Endothelial cell of umbilical vein (primary cell): ENCODE measurements at regions not wholly inside any gene's neighbourhood (a gene's known extent, or its start where the extent isn't known, plus 50 kb on each side); places are given as distances from the start of the nearest gene placed in this dataset.

Experiments
- BruUV-seq: library from RNA; stranded (reverse); fragments of 400-500 nt; replicated peaks from 2 replicates; lab custom pipeline; 2021; lab: Mats Ljungman, UMichigan
- CTCF ChIA-PET: fragments of 300-600, 350-600 bp; sonication (Branson Sonifier 250); formaldehyde crosslinking; loops from one replicate; lab custom pipeline; 2021; ENCODE audit warnings: antibody characterized with exemption, inconsistent platforms; lab: Charles Lee
- POLR2A ChIA-PET: fragments of 300-600, 350-600 bp; sonication (Branson Sonifier 250); formaldehyde crosslinking; loops from one replicate; lab custom pipeline; 2021; ENCODE audit warnings: antibody characterized with exemption, inconsistent platforms; lab: Charles Lee
- DNase-seq: peaks from one replicate; pipeline ENCODE4 v3.0.0-alpha.2; 2011; ENCODE audit warnings: low read depth, low spot score
- FAIRE-seq: peaks from 2 replicates; lab custom pipeline; 2011; peaks lifted over from hg19 to GRCh38; lab: Jason Lieb, UNC
- H2AFZ ChIP-seq: 2 replicates; pipeline ENCODE4 v1.6.0; 2012; ENCODE audit warnings: low read depth, low read length, control low read depth, inconsistent platforms
- H3K27ac ChIP-seq: 2 replicates; pipeline ENCODE4 v1.5.1; 2011; ENCODE audit warnings: low read depth, mild to moderate bottlenecking, control low read depth, low read length, moderate library complexity; ENCODE audit not compliant: insufficient read depth
- H3K27me3 ChIP-seq, 2 experiments: 2 replicates each; pipeline versions ENCODE4 v1.6.0 to v1.6.1; 2011; ENCODE audit warnings: low read length in 2 of 2, mixed read lengths in 1 of 2; ENCODE audit not compliant: control insufficient read depth in 2 of 2, insufficient read depth in 2 of 2
- H3K36me3 ChIP-seq, 2 experiments: 2 replicates in 1 of 2; 3 replicates in 1 of 2; pipeline ENCODE4 v1.5.1; 2011; ENCODE audit warnings: low read length in 2 of 2, mild to moderate bottlenecking in 1 of 2, moderate library complexity in 1 of 2; ENCODE audit not compliant: control insufficient read depth in 2 of 2, insufficient read depth in 2 of 2; ENCODE audit errors: extremely low read depth in 1 of 2
- H3K4me1 ChIP-seq: 3 replicates; pipeline ENCODE4 v1.5.1; 2011; ENCODE audit warnings: mild to moderate bottlenecking, low read length; ENCODE audit not compliant: control insufficient read depth, insufficient read depth; ENCODE audit errors: extremely low read depth
- H3K4me2 ChIP-seq: 2 replicates; pipeline ENCODE4 v1.6.1; 2011; ENCODE audit warnings: low read length, control low read depth, mixed read lengths; ENCODE audit not compliant: insufficient read depth
- H3K4me3 ChIP-seq, 3 experiments: fragments of 200-600 bp in 1 of 3; sonication (generic), shearing (Covaris generic) in 1 of 3; replicated peaks in 1 of 3; 2 replicates each; pipeline ENCODE4 v1.5.1; 2011 to 2016; ENCODE audit warnings: control low read depth in 3 of 3, low read length in 3 of 3, mild to moderate bottlenecking in 2 of 3, inconsistent platforms in 1 of 3, low read depth in 1 of 3, moderate library complexity in 1 of 3; ENCODE audit not compliant: insufficient read depth in 1 of 3
- H3K79me2 ChIP-seq: 2 replicates; pipeline ENCODE4 v1.6.0; 2012; ENCODE audit warnings: low read length, inconsistent platforms; ENCODE audit not compliant: control insufficient read depth, insufficient read depth
- H3K9ac ChIP-seq: replicated peaks from 2 replicates; pipeline ENCODE3; 2011; ENCODE audit warnings: low read length, control low read depth; ENCODE audit not compliant: insufficient read depth; ENCODE audit errors: extremely low read depth
- H3K9me1 ChIP-seq: replicated peaks from 3 replicates; pipeline ENCODE4 v1.6.0; 2011; ENCODE audit warnings: mild to moderate bottlenecking, low read length; ENCODE audit not compliant: control insufficient read depth, insufficient read depth; ENCODE audit errors: extremely low read depth
- H3K9me3 ChIP-seq: replicated peaks from 2 replicates; pipeline ENCODE4 v1.5.1; 2012; ENCODE audit warnings: low read length, inconsistent platforms; ENCODE audit not compliant: control insufficient read depth, insufficient read depth
- H4K20me1 ChIP-seq: replicated peaks from 2 replicates; pipeline ENCODE3; 2011; ENCODE audit warnings: mild to moderate bottlenecking, low read length; ENCODE audit not compliant: control insufficient read depth, insufficient read depth; ENCODE audit errors: extremely low read depth
- FOS ChIP-seq: IDR thresholded peaks from 2 replicates; pipeline ENCODE4 v1.6.1; 2011; ENCODE audit warnings: mild to moderate bottlenecking, low read length, moderate library complexity, borderline replicate concordance; ENCODE audit not compliant: insufficient read depth
- GATA2 ChIP-seq: IDR thresholded peaks from 2 replicates; pipeline ENCODE4 v1.7.0; 2011; ENCODE audit warnings: low read depth, mild to moderate bottlenecking, moderate library complexity, mixed read lengths, low read length; ENCODE audit not compliant: insufficient read length, insufficient read depth
- JUN ChIP-seq: IDR thresholded peaks from 2 replicates; pipeline ENCODE4 v1.6.1; 2011; ENCODE audit warnings: borderline replicate concordance, low read depth; ENCODE audit not compliant: insufficient read length, insufficient read depth
- MYC ChIP-seq: IDR thresholded peaks from one replicate; pipeline ENCODE4 v1.6.1; 2011; ENCODE audit warnings: mild to moderate bottlenecking, low read depth, low read length
- POLR2AphosphoS5 ChIP-seq: IDR thresholded peaks from 2 replicates; pipeline ENCODE4 v1.6.1; 2012; ENCODE audit warnings: low read depth, mild to moderate bottlenecking, control low read depth, low read length, moderate library complexity; ENCODE audit not compliant: insufficient read depth
- dilution Hi-C: fragments of 300-500 bp; cut with MboI; formaldehyde crosslinking; loops from one replicate; pipeline ENCODE4 v1.15.0; 2019; ENCODE audit warnings: low sequenced_read_pairs; ENCODE audit not compliant: extremely low pct_ligation_motif_present
- intact Hi-C: fragments of 100-400 bp; cut with micrococcal nuclease; formaldehyde crosslinking; loops from one replicate; pipeline ENCODE4 v1.10.0; 2022
- TF ChIP-seq, protein P1 (sequence below), 2 donors: IDR thresholded peaks; 1 replicate in 1 of 2; 2 replicates in 1 of 2; pipeline ENCODE4 v1.5.1; 2011; ENCODE audit warnings: low read length in 2 of 2, mild to moderate bottlenecking in 2 of 2, moderate library complexity in 2 of 2, control low read depth in 1 of 2, inconsistent platforms in 1 of 2, low read depth in 1 of 2; ENCODE audit not compliant: insufficient read depth in 1 of 2; ENCODE audit errors: extremely low read depth in 1 of 2
- TF ChIP-seq, protein P2 (sequence below): IDR thresholded peaks from 2 replicates; pipeline ENCODE4 v1.6.1; 2011; ENCODE audit not compliant: insufficient read depth, insufficient read length

DNA sequence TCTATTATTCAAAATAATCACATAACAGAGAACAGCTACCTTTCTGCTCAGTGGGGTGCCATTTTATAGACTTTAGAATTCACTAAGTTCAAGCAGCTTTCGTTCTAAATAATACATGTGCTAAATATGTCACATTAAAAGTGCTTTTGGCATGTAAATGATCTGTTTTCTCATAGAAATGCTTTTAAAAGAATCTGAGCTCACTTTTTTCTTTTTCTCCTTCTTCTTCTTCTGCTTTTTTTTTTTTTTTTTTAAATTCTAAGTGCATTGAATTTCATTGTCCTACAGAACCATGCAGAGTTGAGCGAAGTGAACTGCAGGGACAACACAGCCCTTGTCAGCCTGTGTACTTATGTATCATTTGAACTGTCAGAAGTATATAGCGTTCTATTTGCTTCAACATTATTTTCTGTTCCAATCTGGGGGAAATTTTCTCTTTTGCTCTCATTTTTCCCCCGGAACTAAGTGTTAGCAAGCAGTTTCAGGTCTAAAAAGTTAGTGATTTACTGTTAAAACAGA lies 193.8 kb upstream of the TMCO5A start:
- no peaks in the 10 kb centered on the region for H3K27me3 ChIP-seq
- no peak overlapping the region for H3K27ac ChIP-seq
- H2AFZ ChIP-seq: no peak overlapping the region
- H3K9me1 ChIP-seq: no peaks in the 10 kb centered on the region
- H3K4me1 ChIP-seq: no peaks in the 10 kb centered on the region
- H4K20me1 ChIP-seq: no peaks in the 10 kb centered on the region
- dilution Hi-C loops: no loop called here
- H3K4me2 ChIP-seq: no peak overlapping the region
- no peaks in the 10 kb centered on the region for H3K36me3 ChIP-seq
- H3K79me2 ChIP-seq: no peaks in the 10 kb centered on the region
- FAIRE-seq: no peak
- H3K9me3 ChIP-seq: no peaks in the 10 kb centered on the region
- DNase-seq: no peak
- no peak overlapping the region for H3K4me3 ChIP-seq
- ChIA-PET POLR2A (interaction anchor here (0.6 kb wide), 1 partner anchor 252 kb away, joined by 3 read pairs; no protein-coding TSS in a partner anchor), CTCF (interaction anchor here (0.6 to 1.2 kb wide), 3 partner anchors 24 to 140 kb away, joined by 3 to 6 read pairs (median 4); no protein-coding TSS in a partner anchor)
- intact Hi-C loops: no loop called here
- no TSS peak for BruUV-seq
- H3K9ac ChIP-seq: no peak overlapping the region
- TF ChIP-seq POLR2AphosphoS5 (no peak), GATA2 (no peak), JUN (no peak)

DNA sequence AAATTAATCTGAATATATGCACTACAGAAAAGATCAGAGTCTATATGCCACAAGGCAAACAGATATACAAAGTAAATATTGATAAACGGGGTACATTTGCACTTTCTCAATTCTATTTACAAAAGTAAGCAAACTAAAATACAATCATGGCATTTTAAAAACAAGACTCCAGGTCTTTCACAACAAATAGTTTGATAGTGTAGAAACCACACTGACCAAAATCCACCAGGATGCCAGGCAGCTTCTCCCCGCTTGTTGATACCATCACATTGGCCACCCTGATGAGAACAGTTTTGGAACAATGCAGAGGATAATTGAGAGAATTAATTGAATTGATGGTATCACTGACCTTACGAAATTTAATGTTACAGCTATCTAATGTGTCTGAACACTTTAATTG lies 190.6 kb upstream of the TMCO5A start:
- dilution Hi-C loops: no loop called here
- CTCF ChIA-PET: no interaction called here

More for the DNA sequence above, 190.6 kb upstream of the TMCO5A start:
- no peaks in the 10 kb centered on the region for H3K4me1 ChIP-seq
- H4K20me1 ChIP-seq: no peaks in the 10 kb centered on the region
- no peak for FAIRE-seq
- no peaks in the 10 kb centered on the region for H3K9me1 ChIP-seq
- no peaks in the 10 kb centered on the region for H3K9me3 ChIP-seq
- no peak overlapping the region for H3K4me2 ChIP-seq
- H3K27me3 ChIP-seq: no peaks in the 10 kb centered on the region
- H2AFZ ChIP-seq: no peak overlapping the region
- no peak for DNase-seq
- BruUV-seq: no TSS peak
- intact Hi-C loops: no loop called here
- H3K27ac ChIP-seq: no peak overlapping the region
- POLR2A ChIA-PET: no interaction called here
- H3K9ac ChIP-seq: no peak overlapping the region
- no peak for TF ChIP-seq MYC
- no peak for TF ChIP-seq FOS
- TF ChIP-seq POLR2AphosphoS5: no peak
- TF ChIP-seq, protein P1, sequence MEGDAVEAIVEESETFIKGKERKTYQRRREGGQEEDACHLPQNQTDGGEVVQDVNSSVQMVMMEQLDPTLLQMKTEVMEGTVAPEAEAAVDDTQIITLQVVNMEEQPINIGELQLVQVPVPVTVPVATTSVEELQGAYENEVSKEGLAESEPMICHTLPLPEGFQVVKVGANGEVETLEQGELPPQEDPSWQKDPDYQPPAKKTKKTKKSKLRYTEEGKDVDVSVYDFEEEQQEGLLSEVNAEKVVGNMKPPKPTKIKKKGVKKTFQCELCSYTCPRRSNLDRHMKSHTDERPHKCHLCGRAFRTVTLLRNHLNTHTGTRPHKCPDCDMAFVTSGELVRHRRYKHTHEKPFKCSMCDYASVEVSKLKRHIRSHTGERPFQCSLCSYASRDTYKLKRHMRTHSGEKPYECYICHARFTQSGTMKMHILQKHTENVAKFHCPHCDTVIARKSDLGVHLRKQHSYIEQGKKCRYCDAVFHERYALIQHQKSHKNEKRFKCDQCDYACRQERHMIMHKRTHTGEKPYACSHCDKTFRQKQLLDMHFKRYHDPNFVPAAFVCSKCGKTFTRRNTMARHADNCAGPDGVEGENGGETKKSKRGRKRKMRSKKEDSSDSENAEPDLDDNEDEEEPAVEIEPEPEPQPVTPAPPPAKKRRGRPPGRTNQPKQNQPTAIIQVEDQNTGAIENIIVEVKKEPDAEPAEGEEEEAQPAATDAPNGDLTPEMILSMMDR (IDR thresholded peaks at IDR 0.05; ENCODE audit: extremely low read depth in 1 of 2, insufficient read depth in 1 of 2, low read depth in 1 of 2, low read length in 2 of 2): no peak
- TF ChIP-seq, protein P2, sequence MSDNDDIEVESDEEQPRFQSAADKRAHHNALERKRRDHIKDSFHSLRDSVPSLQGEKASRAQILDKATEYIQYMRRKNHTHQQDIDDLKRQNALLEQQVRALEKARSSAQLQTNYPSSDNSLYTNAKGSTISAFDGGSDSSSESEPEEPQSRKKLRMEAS: no peak
- TF ChIP-seq JUN: no peak
- H3K4me3 ChIP-seq: no peak overlapping the region
- H3K79me2 ChIP-seq: no peaks in the 10 kb centered on the region
- H3K36me3 ChIP-seq: no peaks in the 10 kb centered on the region
